GM21529 (cell line): ENCODE measurements at regions not wholly inside any gene's neighbourhood (a gene's known extent, or its start where the extent isn't known, plus 50 kb on each side); places are given as distances from the start of the nearest gene placed in this dataset.

Source experiments
- ATAC-seq: cut with Tn5 transposase; IDR thresholded peaks from one replicate; pipeline ENCODE4 v1.9.1; 2021; ENCODE audit not compliant: unreplicated experiment

- ATAC-seq: no peak
Measured at GRCh38 chr3:111339017-111339416, 203.0 kb upstream of the CD96 start.

GRCh38 chr3:111351334-111351733 lies 190.7 kb upstream of the CD96 start:
- no peak for ATAC-seq

- ATAC-seq: no peak
Measured at GRCh38 chr3:111352585-111352984, 189.4 kb upstream of the CD96 start.

- no peak for ATAC-seq
Measured at GRCh38 chr3:111359261-111360030, 182.6 kb upstream of the CD96 start.

- ATAC-seq: no peak
Measured at GRCh38 chr3:111362381-111363009, 179.5 kb upstream of the CD96 start.

- no peak for ATAC-seq
Measured at GRCh38 chr3:111366515-111366914, 175.5 kb upstream of the CD96 start.

- ATAC-seq: no peak
Measured at GRCh38 chr3:111368056-111368455, 173.9 kb upstream of the CD96 start.

GRCh38 chr3:111369958-111370357 lies 172.0 kb upstream of the CD96 start:
- no peak for ATAC-seq

GRCh38 chr3:111373239-111373638 lies 168.8 kb upstream of the CD96 start:
- no peak for ATAC-seq

GRCh38 chr3:111373861-111374260 lies 168.1 kb upstream of the CD96 start:
- ATAC-seq: no peak

GRCh38 chr3:111385971-111386495 lies 156.0 kb upstream of the CD96 start:
- ATAC-seq: no peak

GRCh38 chr3:111392894-111393398 lies 149.1 kb upstream of the CD96 start:
- ATAC-seq: no peak

GRCh38 chr3:111412656-111413055 lies 129.3 kb upstream of the CD96 start:
- ATAC-seq: no peak

- ATAC-seq: no peak
Measured at GRCh38 chr3:111414531-111414930, 127.5 kb upstream of the CD96 start.

- ATAC-seq: no peak
Measured at GRCh38 chr3:111415018-111415417, 127.0 kb upstream of the CD96 start.

- no peak for ATAC-seq
Measured at GRCh38 chr3:111418391-111418790, 123.6 kb upstream of the CD96 start.

- ATAC-seq: no peak
Measured at GRCh38 chr3:111428301-111428700, 113.7 kb upstream of the CD96 start.

- ATAC-seq: no peak
Measured at GRCh38 chr3:111434941-111435622, 106.9 kb upstream of the CD96 start.

GRCh38 chr3:111438283-111438682 lies 103.7 kb upstream of the CD96 start:
- no peak for ATAC-seq

- ATAC-seq: no peak
Measured at GRCh38 chr3:111454551-111454950, 87.4 kb upstream of the CD96 start.

- ATAC-seq: no peak
Measured at GRCh38 chr3:111465081-111465670, 76.8 kb upstream of the CD96 start.
